ENCODE measurements at regions not wholly inside any gene's neighbourhood (a gene's known extent, or its start where the extent isn't known, plus 50 kb on each side); places are given as distances from the start of the nearest gene placed in this dataset.

DNA sequence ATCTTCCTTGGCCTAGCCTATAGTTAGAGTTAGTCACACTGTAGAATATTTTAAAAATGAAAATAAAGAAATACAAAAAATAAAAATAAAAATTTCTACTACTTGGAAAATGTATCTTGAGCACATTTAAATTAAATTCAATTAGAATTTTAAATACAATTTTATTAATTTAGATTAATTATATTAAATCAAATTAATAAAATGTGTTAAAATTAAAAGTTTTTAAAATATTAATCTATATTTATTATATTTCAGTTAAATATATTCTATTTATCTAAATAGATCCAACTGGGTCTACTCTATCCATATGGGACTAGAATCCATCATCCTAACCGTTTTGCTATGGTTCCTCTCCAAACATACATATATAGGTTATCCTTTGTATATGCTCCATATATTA lies 588.3 kb upstream of the TMPRSS15 start:
- 64 to 77% methylated on average over 1 of the region's 1 CpG for WGBS, 2 donors
- H3K9ac ChIP-seq (ENCODE audit: insufficient read depth in 1 of 2, low read length in 2 of 2): no peak overlapping the region
- no peak overlapping the region for H3K27ac ChIP-seq (ENCODE audit: low read depth in 1 of 2, low read length in 1 of 2)
- ATAC-seq (ENCODE audit: insufficient read depth, low FRiP score): no peak
- no peak for DNase-seq
- H3K27me3 ChIP-seq (ENCODE audit: control insufficient read depth in 3 of 3, insufficient read depth in 3 of 3, low read length in 2 of 3): no peaks in the 10 kb centered on the region
- TF ChIP-seq, protein P1, sequence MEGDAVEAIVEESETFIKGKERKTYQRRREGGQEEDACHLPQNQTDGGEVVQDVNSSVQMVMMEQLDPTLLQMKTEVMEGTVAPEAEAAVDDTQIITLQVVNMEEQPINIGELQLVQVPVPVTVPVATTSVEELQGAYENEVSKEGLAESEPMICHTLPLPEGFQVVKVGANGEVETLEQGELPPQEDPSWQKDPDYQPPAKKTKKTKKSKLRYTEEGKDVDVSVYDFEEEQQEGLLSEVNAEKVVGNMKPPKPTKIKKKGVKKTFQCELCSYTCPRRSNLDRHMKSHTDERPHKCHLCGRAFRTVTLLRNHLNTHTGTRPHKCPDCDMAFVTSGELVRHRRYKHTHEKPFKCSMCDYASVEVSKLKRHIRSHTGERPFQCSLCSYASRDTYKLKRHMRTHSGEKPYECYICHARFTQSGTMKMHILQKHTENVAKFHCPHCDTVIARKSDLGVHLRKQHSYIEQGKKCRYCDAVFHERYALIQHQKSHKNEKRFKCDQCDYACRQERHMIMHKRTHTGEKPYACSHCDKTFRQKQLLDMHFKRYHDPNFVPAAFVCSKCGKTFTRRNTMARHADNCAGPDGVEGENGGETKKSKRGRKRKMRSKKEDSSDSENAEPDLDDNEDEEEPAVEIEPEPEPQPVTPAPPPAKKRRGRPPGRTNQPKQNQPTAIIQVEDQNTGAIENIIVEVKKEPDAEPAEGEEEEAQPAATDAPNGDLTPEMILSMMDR (IDR thresholded peaks at IDR 0.05; ENCODE audit: control extremely low read depth, extremely low read depth): no peak
- no peaks in the 10 kb centered on the region for H3K36me3 ChIP-seq (ENCODE audit: control insufficient read depth in 4 of 4, insufficient read depth in 4 of 4, low read length in 4 of 4)
- H3K4me3 ChIP-seq: no peak overlapping the region
- no peaks in the 10 kb centered on the region for H3K4me1 ChIP-seq (ENCODE audit: control insufficient read depth in 5 of 5, insufficient read depth in 5 of 5, low read length in 5 of 5)
- peaks cover 0 to 3% (median 0%) of the 10 kb centered on the region in 4 donors for H3K9me3 ChIP-seq (ENCODE audit: control insufficient read depth in 4 of 4, insufficient read depth in 3 of 4, low read length in 3 of 4)

DNA sequence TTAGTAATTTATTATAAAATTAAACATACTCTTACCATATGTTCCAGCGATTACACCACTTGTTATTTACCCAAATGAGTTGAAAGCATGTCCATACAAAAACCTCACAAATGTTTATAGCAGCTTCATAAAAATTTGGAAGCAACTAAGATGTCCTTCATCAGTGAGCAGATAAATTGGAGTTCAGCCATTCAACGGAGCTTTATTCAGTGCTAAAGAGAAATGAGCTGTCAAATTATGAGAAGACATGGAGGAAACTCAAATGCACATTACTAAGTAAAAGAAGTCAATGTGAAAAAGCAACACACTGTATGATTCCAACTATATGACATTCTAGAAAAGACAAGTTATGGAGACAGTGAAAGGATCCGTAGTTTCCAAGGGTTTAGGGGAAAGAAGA lies 606.7 kb upstream of the TMPRSS15 start:
- TF ChIP-seq, protein P1 (IDR thresholded peaks at IDR 0.05; ENCODE audit: control extremely low read depth, extremely low read depth): no peak
- peak in 2 of 3 donors; percentile 62 to 84 for DNase-seq
- H3K27ac ChIP-seq (ENCODE audit: low read depth in 1 of 2, low read length in 1 of 2): no peak overlapping the region
- H3K9ac ChIP-seq (ENCODE audit: insufficient read depth in 1 of 2, low read length in 2 of 2): no peak overlapping the region
- no peak for ATAC-seq (ENCODE audit: insufficient read depth, low FRiP score)
- no peaks in the 10 kb centered on the region for H3K36me3 ChIP-seq (ENCODE audit: control insufficient read depth in 4 of 4, insufficient read depth in 4 of 4, low read length in 4 of 4)
- 68 to 77% methylated on average over 3 of the region's 3 CpGs for WGBS, 2 donors
- no peaks in the 10 kb centered on the region for H3K9me3 ChIP-seq (ENCODE audit: control insufficient read depth in 4 of 4, insufficient read depth in 3 of 4, low read length in 3 of 4)
- H3K27me3 ChIP-seq (ENCODE audit: control insufficient read depth in 3 of 3, insufficient read depth in 3 of 3, low read length in 2 of 3): no peaks in the 10 kb centered on the region
- H3K4me1 ChIP-seq (ENCODE audit: control insufficient read depth in 5 of 5, insufficient read depth in 5 of 5, low read length in 5 of 5): peaks cover 0 to 5% (median 2%) of the 10 kb centered on the region in 5 donors
- H3K4me3 ChIP-seq: no peak overlapping the region

DNA sequence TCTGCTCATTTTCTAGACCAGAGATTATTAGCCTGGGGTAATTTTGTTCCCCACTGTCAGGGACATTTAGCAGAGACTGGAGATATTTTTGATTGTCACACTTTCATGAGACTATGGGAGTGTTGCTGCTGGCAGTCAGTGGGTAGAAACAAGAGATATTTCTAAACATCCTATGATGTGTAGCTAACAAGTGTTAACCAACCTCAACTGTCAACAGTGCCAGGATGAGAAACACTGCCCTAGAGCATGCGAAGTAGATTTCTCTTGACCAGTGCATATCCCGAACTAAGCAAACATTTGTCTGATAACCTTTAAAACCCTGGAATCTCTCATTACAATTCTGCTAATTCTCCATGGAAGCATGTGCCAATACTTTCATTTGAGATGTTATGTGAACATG lies 607.4 kb upstream of the TMPRSS15 start:
- no peak overlapping the region for H3K27ac ChIP-seq (ENCODE audit: low read depth in 1 of 2, low read length in 1 of 2)
- DNase-seq: no peak
- TF ChIP-seq, protein P1 (IDR thresholded peaks at IDR 0.05; ENCODE audit: control extremely low read depth, extremely low read depth): no peak
- no peak overlapping the region for H3K4me3 ChIP-seq
- no peaks in the 10 kb centered on the region for H3K36me3 ChIP-seq (ENCODE audit: control insufficient read depth in 4 of 4, insufficient read depth in 4 of 4, low read length in 4 of 4)
- H3K27me3 ChIP-seq (ENCODE audit: control insufficient read depth in 3 of 3, insufficient read depth in 3 of 3, low read length in 2 of 3): no peaks in the 10 kb centered on the region
- peaks cover 0 to 5% (median 2%) of the 10 kb centered on the region in 5 donors for H3K4me1 ChIP-seq (ENCODE audit: control insufficient read depth in 5 of 5, insufficient read depth in 5 of 5, low read length in 5 of 5)
- ATAC-seq (ENCODE audit: insufficient read depth, low FRiP score): no peak
- no peak overlapping the region for H3K9ac ChIP-seq (ENCODE audit: insufficient read depth in 1 of 2, low read length in 2 of 2)
- WGBS, 2 donors: 49 to 79% methylated on average over 2 of the region's 2 CpGs
- H3K9me3 ChIP-seq (ENCODE audit: control insufficient read depth in 4 of 4, insufficient read depth in 3 of 4, low read length in 3 of 4): no peaks in the 10 kb centered on the region

DNA sequence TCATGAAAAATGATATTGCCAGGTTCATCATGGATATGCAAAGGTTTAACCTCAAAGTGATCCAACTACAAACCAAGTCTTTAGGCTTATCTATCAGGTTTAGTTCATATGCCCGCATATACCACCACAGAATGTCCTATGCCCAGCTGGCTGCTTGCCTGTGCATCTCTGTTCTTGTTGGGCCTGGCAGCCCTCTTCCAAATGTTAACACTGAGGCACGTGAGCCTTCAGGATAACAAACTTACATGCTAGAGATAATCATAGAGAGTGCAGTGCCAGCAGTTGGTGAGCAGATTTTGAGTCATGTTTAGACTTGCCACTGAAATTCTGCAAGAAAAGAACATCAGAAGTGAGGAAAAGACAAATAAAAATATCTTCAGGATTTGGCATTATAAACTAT lies 607.9 kb upstream of the TMPRSS15 start:
- TF ChIP-seq, protein P1 (IDR thresholded peaks at IDR 0.05; ENCODE audit: control extremely low read depth, extremely low read depth): no peak
- WGBS, 2 donors: 71 to 80% methylated on average over 2 of the region's 2 CpGs
- DNase-seq (no peak), ATAC-seq (ENCODE audit: insufficient read depth, low FRiP score) (no peak)
- H3K9ac ChIP-seq (ENCODE audit: insufficient read depth in 1 of 2, low read length in 2 of 2): no peak overlapping the region
- no peak overlapping the region for H3K4me3 ChIP-seq
- H3K27ac ChIP-seq (ENCODE audit: low read depth in 1 of 2, low read length in 1 of 2): no peak overlapping the region
- no peaks in the 10 kb centered on the region for H3K9me3 ChIP-seq (ENCODE audit: control insufficient read depth in 4 of 4, insufficient read depth in 3 of 4, low read length in 3 of 4)
- no peaks in the 10 kb centered on the region for H3K36me3 ChIP-seq (ENCODE audit: control insufficient read depth in 4 of 4, insufficient read depth in 4 of 4, low read length in 4 of 4)
- no peaks in the 10 kb centered on the region for H3K27me3 ChIP-seq (ENCODE audit: control insufficient read depth in 3 of 3, insufficient read depth in 3 of 3, low read length in 2 of 3)
- H3K4me1 ChIP-seq (ENCODE audit: control insufficient read depth in 5 of 5, insufficient read depth in 5 of 5, low read length in 5 of 5): peaks cover 0 to 5% (median 2%) of the 10 kb centered on the region in 5 donors

All from lung (tissue), 11 donors.